ENCODE measurements at regions not wholly inside any gene's neighbourhood (a gene's known extent, or its start where the extent isn't known, plus 50 kb on each side); places are given as distances from the start of the nearest gene placed in this dataset.
"Not testable (repeated sequence)": the region's sequence is repeated elsewhere in the genome, so short reads cannot be mapped to it uniquely, and the experiment has no call there.

DNA sequence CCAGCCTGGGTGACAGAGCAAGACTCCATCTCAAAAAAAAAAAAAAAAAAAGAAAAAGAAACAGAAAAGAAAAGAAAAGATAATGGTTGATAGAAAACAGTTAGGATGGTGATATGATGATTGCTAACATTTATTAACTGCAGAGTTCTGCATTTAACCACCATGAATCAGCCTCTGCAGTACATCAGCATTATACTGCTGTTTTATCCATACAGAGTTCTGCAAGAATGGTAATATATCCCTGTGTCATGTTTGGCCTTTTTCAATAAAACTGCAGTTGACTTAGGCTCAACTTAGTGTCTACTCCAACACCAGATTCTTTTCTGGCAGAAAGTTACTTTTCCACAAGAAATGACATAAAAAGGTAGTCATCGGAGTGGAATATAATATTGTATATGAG lies 62.6 kb downstream of the DUSP6 start:
- ATAC-seq (no peak), DNase-seq (no peak)

DNA sequence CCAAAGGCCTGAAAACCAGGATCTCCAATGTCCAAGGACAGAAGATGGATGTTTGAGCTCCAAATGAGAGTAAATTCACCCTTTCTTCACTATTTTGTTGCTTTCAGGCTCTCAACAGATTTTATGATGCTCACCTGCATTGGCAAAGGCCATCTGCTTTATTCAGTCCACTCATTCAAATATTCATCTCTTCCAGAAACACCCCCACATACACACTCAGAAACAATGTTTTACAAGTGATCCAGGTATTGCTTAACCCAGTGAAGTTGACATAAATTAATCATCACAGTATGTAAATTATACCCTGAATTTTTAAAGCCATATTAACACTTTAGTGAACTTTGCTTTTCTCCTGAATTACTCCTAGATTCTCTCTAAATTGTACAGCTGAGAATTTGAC lies 63.3 kb downstream of the DUSP6 start:
- ATAC-seq: no peak

DNA sequence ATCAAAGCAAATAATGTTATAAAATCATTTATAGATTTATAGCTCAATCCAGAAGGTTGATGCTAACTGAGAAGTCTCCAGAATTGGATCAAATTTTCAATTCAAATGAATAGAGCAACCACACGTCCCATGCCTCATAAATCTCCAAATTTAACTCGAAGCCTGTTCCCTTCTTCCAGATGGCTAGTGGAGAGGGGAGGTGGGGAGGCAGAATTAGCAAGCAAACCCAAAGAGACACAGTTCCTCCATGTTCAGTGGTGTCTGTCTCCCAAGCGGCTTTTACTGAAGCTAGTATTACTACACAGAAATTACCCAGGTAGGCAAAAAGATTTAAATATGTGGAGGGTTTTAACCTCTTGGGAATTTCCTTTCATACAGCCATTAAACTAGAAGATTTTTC lies 65.8 kb downstream of the DUSP6 start:
- ATAC-seq (no peak), DNase-seq (no peak)

More for the DNA sequence above, 63.3 kb downstream of the DUSP6 start:
- no peak for DNase-seq

DNA sequence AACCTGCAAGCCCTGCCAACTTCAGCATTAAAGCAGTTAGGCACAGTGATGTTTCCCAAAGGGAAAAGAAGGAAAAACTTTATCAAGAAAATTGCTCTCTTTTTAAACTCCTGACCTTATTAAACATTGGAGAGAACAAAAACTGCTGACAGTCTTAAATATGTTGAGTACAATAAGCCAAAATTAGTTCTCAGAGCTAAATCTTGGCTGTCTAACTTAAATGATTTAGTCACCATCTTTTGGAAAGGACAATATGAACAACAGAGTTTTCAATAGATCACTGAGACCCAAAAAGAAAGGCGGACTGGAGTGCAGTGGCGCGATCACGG lies 70.8 kb downstream of the DUSP6 start:
- DNase-seq: no peak
- no peak for ATAC-seq

DNA sequence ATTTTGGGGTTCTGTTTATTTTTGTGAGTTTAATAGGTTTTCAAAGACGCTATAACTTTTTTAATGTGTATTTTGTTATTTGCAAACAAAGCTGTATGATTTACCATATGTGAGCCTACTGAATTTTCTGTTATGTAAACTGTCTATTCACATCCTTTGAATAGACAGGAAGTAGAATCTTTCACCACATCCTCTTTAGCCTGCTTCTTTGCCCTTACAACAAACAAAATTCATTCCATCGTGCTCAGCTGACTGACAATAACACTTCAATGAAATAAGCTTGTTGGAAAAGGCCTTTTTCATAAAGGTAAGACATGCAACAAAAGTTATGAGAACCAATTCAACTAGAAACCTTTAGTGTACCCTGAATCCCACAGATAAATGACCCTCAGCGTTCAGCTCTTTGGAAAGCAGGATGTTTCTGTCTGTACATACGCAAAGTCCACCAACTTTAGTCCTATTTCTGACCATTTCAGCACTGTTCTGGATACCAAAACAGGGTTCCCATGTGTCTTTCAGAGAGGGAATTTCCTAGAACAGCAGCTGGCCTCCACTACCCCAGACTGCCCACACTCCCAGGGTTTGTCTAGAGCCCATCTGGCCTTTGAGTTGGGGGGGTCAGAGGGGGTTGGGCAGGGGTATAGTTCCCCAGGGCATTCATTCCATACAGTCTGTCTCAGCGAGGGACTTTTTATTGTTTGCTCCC lies 71.3 kb downstream of the DUSP6 start:
- ATAC-seq (no peak), DNase-seq (no peak)

DNA sequence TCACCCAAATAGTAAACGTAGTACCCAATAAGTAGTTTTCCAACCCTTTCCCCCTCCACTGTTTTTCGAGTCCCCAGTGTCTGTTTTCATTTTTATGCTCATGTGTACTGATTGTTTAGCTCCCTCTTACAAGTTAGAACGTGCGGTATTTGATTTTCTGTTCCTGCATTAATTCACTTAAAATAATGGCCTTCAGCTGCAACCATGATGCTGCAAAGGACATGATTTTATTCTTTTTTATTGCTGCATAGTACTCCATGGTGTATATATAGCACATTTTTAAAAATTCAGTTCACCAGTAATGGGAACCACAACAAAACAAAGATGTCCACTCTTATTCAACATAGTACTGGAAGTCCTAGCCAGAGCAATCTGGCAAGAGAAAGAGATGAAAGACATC lies 72.8 kb downstream of the DUSP6 start:
- DNase-seq (no peak), ATAC-seq (no peak)

DNA sequence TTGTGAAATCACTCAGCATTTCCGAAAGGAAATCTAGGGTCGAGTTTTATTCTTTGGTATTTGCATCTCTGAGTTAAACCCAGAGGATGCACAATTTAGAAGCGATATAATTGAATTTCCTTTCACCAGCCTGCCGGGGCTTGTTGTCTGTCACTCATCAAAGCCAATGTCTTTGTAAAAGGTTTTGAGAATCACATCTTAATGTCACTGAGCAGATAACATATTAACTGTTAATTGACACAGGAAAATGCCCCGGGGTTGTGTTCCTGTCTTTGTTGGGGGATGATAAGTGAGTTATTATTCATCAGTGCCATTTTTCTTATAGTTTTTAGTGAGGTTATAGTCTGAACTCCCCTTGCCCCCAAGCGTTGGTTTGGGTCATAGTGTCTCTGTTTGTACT lies 73.4 kb downstream of the DUSP6 start:
- DNase-seq: no peak
- ATAC-seq: no peak

DNA sequence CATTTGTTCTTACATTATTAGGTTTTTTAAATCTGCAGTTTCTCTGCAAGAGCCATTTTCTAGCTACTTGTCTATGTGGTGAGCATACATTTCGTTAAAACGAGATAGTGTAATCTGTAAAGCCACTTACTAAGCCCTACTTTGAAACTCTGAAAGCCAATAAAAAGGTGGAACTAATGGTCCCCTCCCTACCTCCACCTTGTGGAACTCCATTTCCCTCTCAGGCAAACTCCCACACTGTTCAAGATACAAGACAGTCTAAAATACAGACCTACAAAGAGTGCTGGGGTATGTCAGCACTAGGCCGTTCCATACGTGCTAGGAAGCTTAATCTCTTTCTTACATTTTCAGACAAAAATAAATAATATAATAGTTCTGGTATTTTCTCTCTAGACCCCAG lies 74.1 kb downstream of the DUSP6 start:
- no peak for ATAC-seq
- no peak for DNase-seq

DNA sequence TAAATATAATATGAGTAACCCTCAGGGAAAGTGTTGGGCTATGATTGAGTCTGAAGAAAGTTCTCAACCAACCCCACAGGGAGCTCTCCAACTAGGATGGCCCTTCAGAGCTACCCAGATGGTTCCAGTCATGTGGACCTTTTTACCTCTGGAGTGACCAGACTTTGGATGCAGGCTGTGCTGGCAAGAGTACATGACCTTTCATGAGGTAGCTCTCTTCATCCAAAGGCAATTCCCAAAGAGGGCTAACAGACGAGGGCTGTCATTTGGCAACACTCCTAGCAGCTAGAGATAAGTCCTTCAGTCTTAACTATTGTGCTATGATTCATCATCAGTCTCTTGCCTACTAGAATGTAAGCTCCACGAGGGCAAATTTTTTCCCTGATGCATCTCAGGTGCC lies 75.4 kb downstream of the DUSP6 start:
- ATAC-seq (no peak), DNase-seq (no peak)

DNA sequence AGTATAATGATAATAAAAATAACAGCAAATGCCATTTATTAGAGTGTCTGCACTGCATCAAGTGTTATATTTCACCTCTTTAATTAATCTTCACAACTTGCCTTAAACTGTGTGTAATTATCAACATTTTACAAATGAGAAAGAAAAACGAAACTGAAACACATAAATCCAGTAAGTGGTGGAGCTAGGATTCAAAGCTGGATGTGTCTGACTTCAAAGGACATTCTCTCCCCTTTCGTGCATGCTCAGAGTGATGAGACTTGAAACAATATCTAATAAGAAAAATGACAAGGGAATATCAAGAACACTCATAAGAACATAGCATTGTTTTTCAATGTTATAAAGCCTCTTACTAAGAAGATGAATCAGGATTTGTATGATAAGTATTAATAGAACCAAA lies 78.8 kb downstream of the DUSP6 start:
- no peak for DNase-seq
- no peak for ATAC-seq

DNA sequence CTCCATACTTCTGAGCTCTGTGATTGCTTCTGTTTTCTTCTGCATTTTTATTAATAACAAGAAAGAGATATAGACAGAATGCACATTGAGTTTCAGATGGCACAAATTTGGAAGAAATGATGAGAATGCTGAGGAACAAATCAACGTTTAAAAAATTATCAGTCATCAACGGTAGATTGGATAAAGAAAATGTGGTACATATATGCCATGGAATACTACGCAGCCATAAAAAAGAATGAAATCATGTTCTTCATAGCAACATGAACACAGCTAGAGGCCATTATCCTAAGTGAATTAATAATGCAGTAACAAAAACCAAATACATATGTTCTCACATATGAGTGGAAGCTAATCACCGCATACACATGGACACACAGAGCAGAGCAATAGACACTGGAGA lies 81.8 kb downstream of the DUSP6 start:
- DNase-seq (no peak), ATAC-seq (no peak)

DNA sequence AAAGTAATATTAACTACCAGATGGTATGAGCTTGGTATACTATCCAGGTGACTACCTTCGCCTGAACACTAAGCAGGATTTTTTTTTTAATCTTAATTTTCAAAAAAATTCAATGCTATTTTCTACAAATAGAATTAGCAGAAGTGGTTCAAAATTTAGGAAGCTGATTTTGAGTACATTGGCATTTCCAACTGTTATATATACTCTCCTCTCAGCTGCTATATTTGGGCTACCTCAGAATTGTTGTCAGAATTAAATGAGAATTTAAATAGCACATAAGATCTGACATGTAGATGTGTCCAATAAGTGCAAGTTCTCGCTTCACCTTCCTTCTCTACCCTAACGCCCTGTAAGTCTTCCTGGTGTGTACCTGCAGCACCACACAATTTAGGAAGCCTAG lies 83.1 kb downstream of the DUSP6 start:
- ATAC-seq (no peak), DNase-seq (no peak)

DNA sequence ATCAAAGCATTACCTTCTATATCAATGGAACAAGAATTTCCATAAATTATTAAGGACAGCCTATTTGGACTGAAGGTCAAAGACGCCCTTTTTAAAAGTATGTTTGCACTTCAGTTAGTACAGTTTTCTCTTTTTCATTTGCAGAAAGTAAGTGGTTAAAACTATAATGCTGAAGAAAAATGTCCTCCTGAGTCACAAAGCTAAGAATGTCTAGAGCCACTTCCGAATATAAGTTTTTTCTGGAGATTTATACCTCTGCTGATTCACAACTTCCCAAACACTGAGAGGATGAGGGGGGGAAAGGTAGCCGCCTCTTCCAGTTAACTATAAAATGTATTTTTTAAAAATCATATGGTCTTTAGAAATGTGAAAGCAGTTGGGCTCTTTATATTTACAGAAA lies 84.9 kb downstream of the DUSP6 start:
- DNase-seq (no peak), ATAC-seq (no peak)

DNA sequence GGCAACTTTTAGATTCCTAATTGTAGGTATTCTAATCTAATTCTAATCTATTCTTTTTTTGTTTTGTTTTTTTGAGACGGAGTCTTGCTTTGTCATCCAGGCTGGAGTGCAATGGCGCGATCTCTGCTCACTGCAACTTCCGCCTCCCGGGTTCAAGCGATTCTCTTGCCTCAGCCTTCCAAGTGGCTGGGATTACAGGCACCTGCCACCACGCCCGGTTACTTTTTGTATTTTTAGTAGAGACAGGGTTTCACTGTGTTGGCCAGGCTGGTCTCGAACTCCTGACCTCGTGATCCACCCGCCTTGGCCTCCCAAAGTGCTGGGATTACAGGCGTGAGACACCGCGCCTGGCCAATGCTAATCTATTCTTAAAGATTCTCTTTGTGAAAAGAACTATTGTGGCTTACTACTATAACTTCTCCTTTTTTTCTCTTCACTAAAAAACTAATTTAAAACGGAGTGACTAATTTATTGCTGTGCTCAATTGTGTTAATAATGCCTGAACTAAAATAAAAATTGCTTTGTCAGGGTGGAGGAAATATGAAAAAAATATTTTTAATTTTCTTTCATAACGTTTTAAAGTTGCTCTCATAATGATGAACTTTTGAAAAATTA lies 85.6 kb downstream of the DUSP6 start:
- not testable (repeated sequence) for ATAC-seq, DNase-seq

DNA sequence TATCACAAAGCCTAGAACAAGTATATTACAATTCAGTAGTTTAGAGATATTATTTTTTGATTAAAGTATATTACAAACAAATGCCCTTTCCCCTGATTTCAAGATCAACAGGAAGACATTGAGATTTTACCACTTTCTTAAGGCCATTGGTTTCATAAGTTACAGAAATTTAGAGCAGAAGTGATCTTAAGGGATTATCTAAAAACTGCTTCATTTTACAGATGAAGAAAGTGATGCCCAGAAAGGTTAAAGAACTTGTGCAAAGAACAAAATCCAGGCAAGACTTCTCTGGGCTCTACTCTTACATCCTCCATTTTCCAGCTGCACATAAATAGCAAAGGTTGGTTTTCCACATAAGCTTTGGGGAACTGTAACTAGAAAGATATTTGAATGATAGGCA lies 87.5 kb downstream of the DUSP6 start:
- DNase-seq: no peak
- no peak for ATAC-seq

DNA sequence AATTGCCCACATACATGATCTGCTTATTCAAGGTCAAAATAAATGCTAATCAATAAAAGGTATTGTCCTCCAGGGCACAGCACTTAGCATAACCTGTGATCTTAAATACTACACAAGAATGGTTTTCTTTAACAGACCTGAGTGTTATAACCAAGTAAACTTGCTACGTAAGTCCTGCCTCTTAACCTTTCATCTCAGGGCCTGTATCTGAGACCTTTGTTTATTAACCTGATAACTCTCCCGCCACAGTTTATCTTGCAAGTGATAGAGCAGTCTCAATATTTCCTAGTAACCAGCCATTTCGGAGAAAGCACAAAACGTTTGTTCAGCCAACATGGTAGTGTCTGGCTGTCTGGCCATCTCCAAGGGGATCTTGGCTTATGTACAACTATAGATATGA lies 88.4 kb downstream of the DUSP6 start:
- ATAC-seq (no peak), DNase-seq (no peak)

DNA sequence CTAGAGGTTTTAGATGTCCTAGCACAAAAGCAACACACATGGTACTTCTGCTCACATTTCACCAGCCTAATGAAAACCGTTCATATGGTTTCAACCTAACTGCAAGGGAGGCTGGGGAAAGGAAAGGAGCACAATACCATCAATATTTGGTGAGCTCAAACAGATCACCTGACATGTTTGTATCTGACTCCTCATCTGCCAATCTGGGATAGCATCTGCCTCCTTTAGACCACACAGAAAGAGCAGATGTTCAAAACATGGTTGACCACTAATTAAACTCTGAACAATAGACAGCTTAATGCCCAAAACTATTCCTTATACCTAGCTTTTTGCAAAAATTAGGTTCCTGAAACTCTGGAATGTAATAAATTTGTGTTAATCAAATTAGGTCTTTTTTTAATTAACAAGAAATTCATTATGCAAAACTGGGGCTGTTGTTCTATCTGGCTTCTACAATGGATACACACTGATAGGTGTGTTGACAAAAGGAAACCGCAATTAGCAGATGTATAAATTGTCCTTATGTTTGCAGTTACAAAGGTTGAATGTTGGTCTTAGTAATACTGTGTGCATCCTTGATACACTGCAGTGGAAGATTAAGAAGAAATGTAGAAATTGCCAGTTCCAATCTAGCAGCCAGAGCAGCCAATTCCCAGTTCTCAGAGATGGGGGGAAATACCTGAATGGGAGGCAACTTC lies 89.3 kb downstream of the DUSP6 start:
- no peak for ATAC-seq
- DNase-seq: no peak

DNA sequence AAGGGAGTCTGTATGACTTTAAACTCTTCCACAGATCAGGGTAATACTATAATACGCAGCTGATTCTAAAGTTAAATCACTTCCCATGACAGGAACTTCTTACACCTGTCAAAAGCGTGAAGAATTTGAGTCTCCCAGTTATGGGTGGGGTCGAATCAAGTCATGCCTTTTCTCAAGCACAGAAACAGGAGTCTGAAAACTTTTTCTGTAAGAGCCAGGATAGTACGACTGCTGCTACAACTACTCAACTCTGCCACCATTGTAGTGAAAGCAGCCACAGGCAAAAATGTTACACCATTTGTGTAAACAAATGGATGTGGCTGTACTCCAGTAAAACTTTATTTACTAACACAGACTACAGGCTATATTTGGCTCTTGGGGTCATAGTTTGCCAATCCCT lies 90.3 kb downstream of the DUSP6 start:
- no peak for DNase-seq
- no peak for ATAC-seq

DNA sequence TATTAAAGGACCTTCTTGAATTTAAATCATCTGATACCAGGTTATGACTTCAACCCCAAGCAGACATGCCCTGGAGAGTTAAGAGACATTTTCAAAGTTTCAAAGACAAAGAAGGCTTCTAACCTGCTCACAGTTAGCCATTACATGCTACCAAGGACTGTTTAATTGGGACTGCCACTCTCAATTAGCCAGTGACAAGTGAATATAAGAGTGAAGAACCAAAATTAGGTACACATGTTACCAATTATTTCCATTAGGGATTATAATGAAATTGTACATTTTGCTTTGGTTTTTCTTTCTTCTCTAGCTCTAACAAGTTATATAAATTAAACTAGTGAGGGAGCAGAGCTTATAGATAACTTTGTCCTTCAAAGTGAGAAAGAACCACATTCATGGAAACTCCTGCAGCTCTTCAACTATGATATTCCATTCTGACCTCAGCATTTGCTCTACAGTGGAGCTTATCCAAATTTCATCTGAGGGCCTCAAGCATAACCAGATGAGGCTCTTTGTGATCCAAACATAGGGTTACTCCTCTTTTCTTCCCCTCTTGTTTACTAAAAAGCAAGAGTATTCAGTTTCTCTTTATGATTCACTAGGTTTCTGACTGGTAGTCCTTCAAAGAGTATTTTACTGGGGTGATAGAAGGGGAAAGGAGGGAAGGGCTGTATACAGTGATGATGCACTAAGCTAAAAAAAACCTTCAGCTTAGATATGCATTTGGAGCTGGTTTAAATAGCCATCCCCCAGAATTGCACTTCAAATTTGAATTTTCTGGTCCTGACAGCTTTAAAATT lies 91.3 kb downstream of the DUSP6 start:
- DNase-seq (no peak), ATAC-seq (peak; percentile 73)

DNA sequence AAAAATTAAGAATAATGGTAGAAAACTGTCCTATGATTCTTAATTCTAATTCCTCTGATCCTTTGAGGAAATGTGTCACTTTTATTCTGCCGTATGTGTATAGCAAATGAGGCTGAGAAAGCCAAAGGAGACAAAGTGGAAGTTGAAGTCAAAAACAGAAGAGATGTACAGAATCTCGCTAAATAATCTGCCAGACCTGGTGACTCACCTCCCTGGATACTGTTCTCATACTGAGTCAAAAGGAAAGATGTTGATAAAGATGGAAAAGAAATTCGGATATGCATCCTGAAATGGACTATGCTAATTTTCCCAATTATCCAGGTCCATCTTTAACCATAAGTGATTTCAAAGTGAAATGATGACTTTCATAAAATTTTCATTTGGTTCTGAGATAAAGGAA lies 92.5 kb downstream of the DUSP6 start:
- DNase-seq: no peak

DNA sequence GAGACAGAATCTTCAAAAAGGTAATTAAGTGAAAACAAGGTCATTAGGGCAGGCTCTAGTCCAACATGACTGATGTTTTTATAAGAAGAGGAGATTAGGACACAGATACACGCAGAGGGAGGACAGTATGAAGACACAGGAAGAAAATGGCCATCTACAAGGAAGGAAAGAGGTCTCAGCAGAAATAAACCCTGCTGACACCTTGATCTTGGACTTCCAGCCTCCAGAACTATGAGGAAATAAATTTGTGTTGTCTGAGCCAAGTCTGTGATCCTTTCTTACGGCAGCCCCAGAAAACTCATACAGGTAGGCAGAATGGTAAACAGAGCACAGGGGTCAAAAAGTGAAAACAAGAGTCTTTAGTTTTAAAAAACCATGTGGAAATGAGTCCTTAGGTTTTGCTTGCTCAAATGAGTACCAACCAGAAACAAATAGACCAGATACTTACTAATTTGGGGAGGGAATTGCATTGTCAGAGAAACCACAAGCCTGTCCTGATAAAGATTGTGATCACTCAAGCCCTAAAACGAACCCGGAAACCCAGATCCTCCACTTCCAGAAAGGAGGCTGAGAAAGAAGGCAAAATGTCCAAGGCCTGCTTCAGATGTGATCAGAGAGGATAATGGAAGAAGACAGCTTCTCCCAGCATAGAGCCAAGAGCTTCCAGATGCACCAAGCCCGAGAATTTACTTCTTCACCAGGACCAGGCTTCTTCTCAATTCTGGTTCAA lies 93.9 kb downstream of the DUSP6 start:
- ATAC-seq (no peak), DNase-seq (no peak)

More for the DNA sequence above, 92.5 kb downstream of the DUSP6 start:
- no peak for ATAC-seq

DNA sequence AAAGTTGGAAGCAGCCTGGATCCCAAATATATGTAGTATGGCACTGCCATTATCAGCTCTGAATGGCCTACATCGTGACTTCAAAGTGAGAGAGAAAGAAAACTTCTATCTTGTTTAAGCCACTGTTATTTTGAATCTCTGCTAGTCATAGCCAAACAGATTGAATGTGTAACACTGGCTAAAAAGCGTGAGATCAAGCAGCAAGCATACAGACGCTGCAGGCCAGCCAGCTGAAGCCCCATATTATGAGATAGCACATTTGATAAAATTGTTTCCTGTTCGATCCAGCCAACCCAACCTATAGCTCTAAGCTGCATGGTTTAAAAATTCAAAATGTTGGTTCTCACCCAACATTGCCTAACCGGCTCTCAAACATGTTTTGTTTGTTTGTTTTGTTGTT lies 95.0 kb downstream of the DUSP6 start:
- DNase-seq (no peak), ATAC-seq (no peak)
